ENCODE measurements at regions not wholly inside any gene's neighbourhood (a gene's known extent, or its start where the extent isn't known, plus 50 kb on each side); places are given as distances from the start of the nearest gene placed in this dataset.

DNA sequence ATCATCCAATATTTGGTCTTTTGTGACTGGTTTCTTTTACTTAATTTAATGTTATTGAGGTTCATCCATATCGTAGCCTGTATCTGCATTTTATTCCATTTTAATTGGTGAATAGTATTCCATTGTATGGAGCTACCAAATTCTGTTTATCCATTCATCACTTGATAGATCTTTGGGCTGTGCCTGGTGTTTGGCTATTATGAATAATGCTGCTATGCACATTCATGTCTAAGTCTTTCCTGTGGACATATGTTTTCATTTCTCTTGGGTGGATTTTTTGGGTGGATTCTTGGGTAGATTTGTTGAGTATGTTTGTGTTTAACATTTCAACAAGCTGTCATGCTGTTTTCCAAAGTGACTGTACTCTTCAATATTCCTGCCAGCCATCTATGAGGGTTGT lies 52.5 kb upstream of the NEDD4L start:
- Mint-ChIP-seq H3K4me1 (no peaks in the 10 kb centered on the region), H3K9me3 (peaks cover 4% of the 10 kb centered on the region), H3K36me3 (no peaks in the 10 kb centered on the region), H3K4me3 (no peak overlapping the region), H3K27me3 (ENCODE audit: low read depth) (peaks cover 29% of the 10 kb centered on the region), H3K27ac (no peak overlapping the region)
- no peak for TF ChIP-seq CTCF (IDR thresholded peaks at IDR 0.05; ENCODE audit: unreplicated experiment)
- DNase-seq (ENCODE audit: low spot score in 2 of 2, unreplicated experiment in 2 of 2), result no peak

DNA sequence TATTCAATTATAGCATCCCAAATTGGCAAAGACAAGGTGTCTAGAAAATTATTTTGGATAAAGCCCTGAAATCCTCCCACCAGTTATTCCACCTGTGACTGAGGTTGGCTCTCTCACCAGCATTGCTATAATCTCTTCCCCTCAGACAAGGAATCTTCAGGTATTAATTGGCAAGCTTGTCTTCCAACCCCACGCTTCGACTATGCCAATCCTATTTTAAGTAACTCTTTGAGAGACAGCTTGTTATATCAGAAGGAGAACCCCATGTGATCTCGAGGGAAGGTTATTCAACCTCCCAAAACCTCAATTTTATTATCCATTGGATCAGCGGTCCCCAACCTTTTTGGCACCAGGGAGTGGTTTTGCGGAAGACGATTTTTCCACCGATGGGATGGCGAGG lies 54.5 kb upstream of the NEDD4L start:
- H3K36me3 Mint-ChIP-seq, result no peaks in the 10 kb centered on the region
- no peak for TF ChIP-seq CTCF (IDR thresholded peaks at IDR 0.05; ENCODE audit: unreplicated experiment)
- no peak overlapping the region for H3K27ac Mint-ChIP-seq

GRCh38 chr18:57984490-57985115 lies 59.4 kb upstream of the NEDD4L start:
- Mint-ChIP-seq H3K27me3 (ENCODE audit: low read depth) (peaks cover 11% of the 10 kb centered on the region), H3K36me3 (no peaks in the 10 kb centered on the region), H3K4me3 (no peak overlapping the region), H3K27ac (no peak overlapping the region), H3K4me1 (peaks cover 14% of the 10 kb centered on the region), H3K9me3 (peaks cover 4% of the 10 kb centered on the region)
- no peak for DNase-seq (ENCODE audit: low spot score in 2 of 2, unreplicated experiment in 2 of 2)
- no peak for TF ChIP-seq CTCF (IDR thresholded peaks at IDR 0.05; ENCODE audit: unreplicated experiment)

More for the DNA sequence above, 54.5 kb upstream of the NEDD4L start:
- DNase-seq (ENCODE audit: low spot score in 2 of 2, unreplicated experiment in 2 of 2), result no peak
- Mint-ChIP-seq H3K4me1 (no peaks in the 10 kb centered on the region), H3K27me3 (ENCODE audit: low read depth) (peaks cover 25% of the 10 kb centered on the region), H3K9me3 (peaks cover 4% of the 10 kb centered on the region), H3K4me3 (no peak overlapping the region)

GRCh38 chr18:57983965-57984364 lies 60.1 kb upstream of the NEDD4L start:
- Mint-ChIP-seq H3K27me3 (ENCODE audit: low read depth) (peaks cover 11% of the 10 kb centered on the region), H3K27ac (no peak overlapping the region), H3K4me1 (peaks cover 14% of the 10 kb centered on the region), H3K36me3 (no peaks in the 10 kb centered on the region), H3K9me3 (peaks cover 4% of the 10 kb centered on the region), H3K4me3 (no peak overlapping the region)
- TF ChIP-seq CTCF (IDR thresholded peaks at IDR 0.05; ENCODE audit: unreplicated experiment), result no peak
- no peak for DNase-seq (ENCODE audit: low spot score in 2 of 2, unreplicated experiment in 2 of 2)

DNA sequence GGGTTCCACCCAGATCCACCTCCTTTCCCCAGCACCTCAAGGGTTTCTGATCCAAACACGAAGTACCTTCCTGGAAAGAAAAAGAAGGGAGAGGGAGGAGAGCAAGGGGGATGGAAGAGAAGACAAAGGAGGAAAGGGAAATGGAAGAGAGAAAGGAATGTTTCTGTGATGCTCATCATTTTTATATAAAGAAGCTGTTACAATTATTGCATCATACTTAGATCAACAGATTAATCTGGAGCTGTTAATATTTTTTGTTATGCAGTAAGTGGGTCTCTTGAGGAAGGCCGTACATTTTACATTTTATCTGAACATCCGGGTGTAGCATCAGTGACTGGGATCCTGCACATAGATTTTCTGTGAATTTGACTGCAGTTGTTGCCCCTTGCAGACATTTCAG lies 60.6 kb upstream of the NEDD4L start:
- Mint-ChIP-seq H3K27ac (no peak overlapping the region), H3K9me3 (peaks cover 4% of the 10 kb centered on the region), H3K4me3 (no peak overlapping the region), H3K27me3 (ENCODE audit: low read depth) (peaks cover 11% of the 10 kb centered on the region), H3K4me1 (peaks cover 14% of the 10 kb centered on the region), H3K36me3 (no peaks in the 10 kb centered on the region)
- DNase-seq (ENCODE audit: low spot score in 2 of 2, unreplicated experiment in 2 of 2), result no peak
- TF ChIP-seq CTCF (IDR thresholded peaks at IDR 0.05; ENCODE audit: unreplicated experiment), result no peak
